ENCODE measurements at regions not wholly inside any gene's neighbourhood (a gene's known extent, or its start where the extent isn't known, plus 50 kb on each side); places are given as distances from the start of the nearest gene placed in this dataset.
"Not testable (repeated sequence)": the region's sequence is repeated elsewhere in the genome, so short reads cannot be mapped to it uniquely, and the experiment has no call there.

GRCh38 chr18:34352385-34353163 lies 127.9 kb upstream of the NOL4 start:
- DNase-seq: peak; percentile 72

GRCh38 chr18:34354351-34354750 lies 129.6 kb upstream of the NOL4 start:
- no peak for DNase-seq

GRCh38 chr18:34357944-34358580 lies 133.3 kb upstream of the NOL4 start:
- no peak for DNase-seq

DNA sequence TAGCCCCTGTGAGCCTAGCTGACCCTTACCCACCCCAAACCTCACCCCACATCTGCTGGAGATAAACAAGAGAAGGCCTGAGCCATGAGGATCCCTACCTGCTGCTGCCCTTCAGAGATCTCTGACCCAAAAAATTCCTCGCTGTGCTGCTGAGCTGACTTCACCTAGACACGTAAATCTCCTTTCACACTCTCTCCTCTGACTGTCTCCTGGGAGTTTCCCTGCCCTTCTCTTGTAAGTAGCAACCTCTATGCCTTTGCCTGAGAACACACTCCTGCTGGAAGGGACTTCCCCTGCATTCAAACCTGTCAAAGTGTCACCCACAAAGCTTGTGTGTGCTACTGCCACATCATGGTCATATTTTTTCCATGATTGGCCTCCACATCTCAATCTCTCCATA lies 134.2 kb upstream of the NOL4 start:
- no peak for DNase-seq

DNA sequence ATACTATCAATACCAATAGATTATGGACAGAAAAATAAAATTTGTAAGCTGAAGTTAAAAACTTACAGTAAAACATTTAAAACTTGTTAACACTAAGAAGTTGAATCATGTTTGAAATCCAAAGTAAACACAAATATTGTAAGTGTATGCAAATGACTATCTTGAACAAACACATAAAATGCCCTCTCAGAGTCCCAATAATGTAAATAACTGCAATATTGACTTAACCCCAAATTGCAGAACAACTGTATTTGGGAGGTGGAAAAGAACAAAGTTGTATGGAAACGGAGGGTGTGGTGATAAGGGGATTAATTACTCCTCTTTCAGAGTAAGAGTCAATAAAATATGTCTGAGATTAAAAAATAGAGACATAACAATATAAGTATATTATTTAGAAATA lies 140.0 kb upstream of the NOL4 start:
- no peak for DNase-seq

- no peak for DNase-seq
Observed at GRCh38 chr18:34370704-34371395, 146.1 kb upstream of the NOL4 start.

GRCh38 chr18:34380326-34380725 lies 155.6 kb upstream of the NOL4 start:
- no peak for DNase-seq

- DNase-seq: no peak
Observed at GRCh38 chr18:34385311-34385710, 160.6 kb upstream of the NOL4 start.

GRCh38 chr18:34386803-34387202 lies 162.1 kb upstream of the NOL4 start:
- DNase-seq: no peak

DNA sequence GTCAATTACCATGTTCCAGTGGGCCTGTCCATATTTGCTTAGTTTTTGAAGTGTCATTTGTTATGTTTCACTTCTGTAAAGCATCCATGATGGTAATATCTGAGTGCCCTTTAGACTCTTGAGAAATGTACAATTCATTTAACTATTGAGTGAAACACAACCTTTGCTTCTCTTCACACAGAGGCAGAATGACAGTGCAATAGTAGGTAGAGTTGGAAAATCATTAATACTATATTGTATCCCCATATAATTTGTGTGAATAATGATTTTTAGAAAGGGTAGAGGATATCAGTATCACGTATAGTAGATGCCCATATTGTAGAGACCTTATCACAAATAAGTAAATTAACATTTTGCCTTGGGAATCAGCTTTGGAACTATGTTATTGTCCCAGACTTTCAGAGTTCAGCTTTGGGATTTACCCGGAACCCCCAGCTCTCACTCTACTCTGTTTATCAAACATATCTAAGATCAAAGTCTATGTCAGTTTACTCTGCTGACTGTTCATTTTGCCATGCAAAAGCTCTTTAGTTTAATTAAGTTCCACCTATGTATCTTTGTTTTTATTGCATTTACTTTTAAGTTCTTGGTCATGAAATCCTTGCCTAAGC lies 172.7 kb upstream of the NOL4 start:
- DNase-seq: no peak

- DNase-seq: no peak
Observed at GRCh38 chr18:34399892-34400291, 175.2 kb upstream of the NOL4 start.

DNA sequence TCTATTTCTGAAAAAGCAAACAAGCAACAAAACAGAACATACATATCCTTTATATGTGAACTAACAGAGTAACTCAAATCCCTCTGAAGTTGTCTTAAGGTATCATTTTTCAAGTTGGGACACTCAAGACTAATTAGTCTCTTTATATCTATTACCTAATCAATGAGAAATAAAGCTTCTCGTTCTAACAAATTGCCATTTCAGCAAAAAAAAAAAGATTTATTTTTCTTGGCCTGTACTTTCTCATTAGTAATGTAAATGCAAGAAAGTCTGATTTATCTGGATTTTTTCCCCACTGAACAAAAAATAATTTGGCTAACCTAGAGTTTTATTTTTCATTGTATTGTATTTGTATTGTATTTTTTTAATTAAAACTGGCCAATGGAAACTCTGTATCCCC lies 176.1 kb upstream of the NOL4 start:
- DNase-seq: no peak

- no peak for DNase-seq
Observed at GRCh38 chr18:34401775-34402174, 177.1 kb upstream of the NOL4 start.

GRCh38 chr18:34407471-34407870 lies 182.8 kb upstream of the NOL4 start:
- DNase-seq: not testable (repeated sequence)

- no peak for DNase-seq
Observed at GRCh38 chr18:34411952-34412351, 187.2 kb upstream of the NOL4 start.

- DNase-seq: no peak
Observed at GRCh38 chr18:34431042-34431441, 206.3 kb upstream of the NOL4 start.

GRCh38 chr18:34444622-34445021 lies 219.9 kb upstream of the NOL4 start:
- no peak for DNase-seq

- DNase-seq: no peak
Observed at GRCh38 chr18:34448662-34449061, 223.9 kb upstream of the NOL4 start.

GRCh38 chr18:34457761-34458160 lies 233.0 kb upstream of the NOL4 start:
- no peak for DNase-seq

DNA sequence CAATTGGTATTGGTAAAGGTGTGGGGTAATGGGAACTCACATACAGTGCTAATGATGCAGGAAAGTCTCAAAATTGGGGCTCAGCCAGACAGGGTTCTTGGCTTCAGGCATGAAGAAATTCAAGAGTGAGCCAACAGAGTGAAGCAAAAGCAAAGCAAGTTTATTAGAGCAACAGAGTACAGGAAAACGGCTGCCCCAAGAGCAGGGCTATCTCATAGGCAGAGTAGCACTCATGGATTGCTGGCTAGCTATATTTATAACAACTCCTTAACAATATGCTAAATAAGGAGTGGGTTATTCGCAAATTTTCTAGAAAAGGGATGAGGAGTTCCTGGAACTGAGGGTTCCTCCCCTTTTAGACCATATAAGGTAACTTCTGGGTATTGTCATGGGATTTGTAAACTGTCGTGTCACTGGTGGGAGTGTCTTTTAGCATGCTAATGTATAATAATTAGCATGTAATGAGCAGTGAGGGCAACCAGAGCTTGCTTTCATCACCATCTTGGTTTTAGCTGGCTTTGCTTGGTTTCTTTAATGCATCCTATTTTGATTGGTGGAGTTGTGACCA lies 233.8 kb upstream of the NOL4 start:
- DNase-seq: no peak

- no peak for DNase-seq
Observed at GRCh38 chr18:34461266-34461665, 236.6 kb upstream of the NOL4 start.

- DNase-seq: no peak
Observed at GRCh38 chr18:34467058-34467457, 242.3 kb upstream of the NOL4 start.

GRCh38 chr18:34480162-34480700 lies 229.9 kb upstream of the DTNA start:
- DNase-seq: no peak

Data from NCI-H1105 (cell line).